ENCODE measurements at regions not wholly inside any gene's neighbourhood (a gene's known extent, or its start where the extent isn't known, plus 50 kb on each side); places are given as distances from the start of the nearest gene placed in this dataset.

DNA sequence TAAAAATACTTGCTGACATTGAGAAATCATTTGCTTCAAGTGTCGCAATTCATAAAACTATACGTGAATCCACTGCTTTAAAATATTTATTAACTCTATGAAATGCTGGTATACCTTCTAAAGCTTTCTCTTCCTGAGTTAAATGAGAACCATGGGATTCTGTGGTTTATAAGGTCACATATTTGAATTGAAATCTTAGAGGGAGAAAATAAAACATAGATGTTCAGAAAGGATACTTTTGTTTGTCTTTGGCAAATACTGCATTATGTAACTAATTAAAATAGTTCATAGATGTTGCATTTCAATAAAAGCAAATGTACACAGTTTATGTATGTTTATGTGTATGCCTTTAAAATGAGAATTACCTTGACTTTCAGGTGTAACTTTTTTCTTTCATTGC is 250.1 kb downstream of the FAM170A start:
- H3K79me2 ChIP-seq: no peaks in the 10 kb centered on the region
- H3K27ac ChIP-seq: no peak overlapping the region
- TF ChIP-seq CTCF (IDR thresholded peaks at IDR 0.05): no peak
- H3K4me3 ChIP-seq (ENCODE audit: low read depth, low read length): no peak overlapping the region
- no peak overlapping the region for H2AFZ ChIP-seq
- no peak overlapping the region for H3K9ac ChIP-seq
- H3K9me3 ChIP-seq (ENCODE audit: control insufficient read depth, low read length): no peaks in the 10 kb centered on the region
- no peaks in the 10 kb centered on the region for H3K36me3 ChIP-seq (ENCODE audit: control insufficient read depth, insufficient read depth, low read length)
- H3K4me1 ChIP-seq: no peaks in the 10 kb centered on the region
- H3K27me3 ChIP-seq (ENCODE audit: control insufficient read depth, insufficient read depth, low read length): no peaks in the 10 kb centered on the region
- H3K4me2 ChIP-seq (ENCODE audit: low read length): no peak overlapping the region

DNA sequence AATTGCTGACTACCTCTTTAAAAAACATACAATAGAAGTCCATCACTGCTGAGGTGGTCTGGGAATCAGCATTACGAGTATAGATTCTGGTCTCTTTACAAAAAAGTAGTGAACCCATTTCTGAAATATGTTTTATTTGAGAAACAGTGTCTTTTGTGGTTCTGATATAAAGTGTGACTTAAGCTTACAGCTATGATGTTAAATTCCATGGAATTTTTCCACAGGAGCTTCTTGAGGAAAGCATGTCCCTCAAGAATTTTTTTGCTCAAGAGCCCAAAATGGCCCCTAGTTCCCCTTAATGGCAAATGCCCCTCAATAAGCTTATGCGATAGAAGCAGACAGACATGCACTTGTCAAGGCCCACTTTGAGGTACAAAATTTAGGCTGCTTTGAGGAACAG is 265.7 kb downstream of the FAM170A start:
- no peak overlapping the region for H3K4me3 ChIP-seq (ENCODE audit: low read depth, low read length)

GRCh38 chr5:119896826-119897536 is 267.6 kb downstream of the FAM170A start:
- Histone ChIP-seq H3K4me3 (ENCODE audit: low read depth, low read length) (no peak overlapping the region), H2AFZ (no peak overlapping the region)

More for the DNA sequence above, 265.7 kb downstream of the FAM170A start:
- Histone ChIP-seq H3K27me3 (ENCODE audit: control insufficient read depth, insufficient read depth, low read length) (no peaks in the 10 kb centered on the region), H3K27ac (no peak overlapping the region), H3K9me3 (ENCODE audit: control insufficient read depth, low read length) (no peaks in the 10 kb centered on the region), H3K9ac (no peak overlapping the region), H2AFZ (no peak overlapping the region), H3K4me2 (ENCODE audit: low read length) (no peak overlapping the region), H3K79me2 (no peaks in the 10 kb centered on the region), H3K36me3 (ENCODE audit: control insufficient read depth, insufficient read depth, low read length) (no peaks in the 10 kb centered on the region), H3K4me1 (no peaks in the 10 kb centered on the region)
- TF ChIP-seq CTCF (IDR thresholded peaks at IDR 0.05): no peak

DNA sequence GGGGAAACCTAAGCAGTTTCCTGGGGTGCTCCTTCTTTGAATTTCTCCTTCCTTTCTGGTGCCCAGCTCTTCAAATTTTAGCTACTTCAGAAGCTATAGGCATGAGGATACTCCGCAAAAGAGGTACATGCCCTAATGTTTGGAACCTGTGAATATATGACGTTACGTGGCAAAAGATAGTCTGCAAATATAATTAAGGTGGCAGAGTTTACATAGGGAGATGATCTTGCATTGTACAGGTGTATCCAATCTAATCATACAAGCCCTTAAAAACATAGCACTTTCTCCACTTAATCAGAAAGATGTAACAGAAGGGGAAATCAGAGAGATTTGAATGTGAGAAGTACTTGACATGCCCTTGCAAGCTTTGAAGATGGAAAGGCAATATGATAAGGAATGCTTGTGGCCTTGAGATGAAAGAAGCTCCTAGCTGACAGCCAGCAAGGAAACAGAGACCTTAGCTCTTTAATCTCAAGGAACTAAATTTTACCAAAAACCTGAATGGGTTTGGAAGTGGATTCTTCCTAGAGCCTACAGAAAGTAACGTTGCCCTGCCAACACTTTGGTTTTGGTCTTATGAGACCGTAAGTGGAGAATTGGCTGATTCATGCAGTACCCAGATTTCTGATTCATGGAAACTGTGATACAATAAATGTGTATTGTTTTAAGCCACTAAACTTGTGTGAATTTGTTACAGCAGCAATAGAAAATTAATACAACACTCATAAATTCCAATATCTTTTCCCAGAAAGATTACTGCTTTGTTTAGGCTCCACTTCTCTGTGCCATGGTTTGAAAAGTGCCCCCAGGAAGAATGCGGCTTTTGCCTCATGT is 268.4 kb downstream of the FAM170A start:
- Histone ChIP-seq H3K9me3 (ENCODE audit: control insufficient read depth, low read length) (no peaks in the 10 kb centered on the region), H3K27ac (no peak overlapping the region), H3K36me3 (ENCODE audit: control insufficient read depth, insufficient read depth, low read length) (no peaks in the 10 kb centered on the region), H3K4me2 (ENCODE audit: low read length) (no peak overlapping the region), H3K27me3 (ENCODE audit: control insufficient read depth, insufficient read depth, low read length) (no peaks in the 10 kb centered on the region), H3K79me2 (no peaks in the 10 kb centered on the region), H2AFZ (no peak overlapping the region), H3K4me3 (ENCODE audit: low read depth, low read length) (no peak overlapping the region), H3K4me1 (no peaks in the 10 kb centered on the region), H3K9ac (no peak overlapping the region)
- no peak for TF ChIP-seq CTCF (IDR thresholded peaks at IDR 0.05)

More at GRCh38 chr5:119896826-119897536, 267.6 kb downstream of the FAM170A start:
- H3K4me2 ChIP-seq (ENCODE audit: low read length): no peak overlapping the region
- no peak overlapping the region for H3K27ac ChIP-seq
- TF ChIP-seq CTCF (IDR thresholded peaks at IDR 0.05): no peak
- no peak overlapping the region for H3K9ac ChIP-seq
- H3K4me1 ChIP-seq: no peaks in the 10 kb centered on the region
- no peaks in the 10 kb centered on the region for H3K27me3 ChIP-seq (ENCODE audit: control insufficient read depth, insufficient read depth, low read length)
- H3K79me2 ChIP-seq: no peaks in the 10 kb centered on the region
- H3K9me3 ChIP-seq (ENCODE audit: control insufficient read depth, low read length): no peaks in the 10 kb centered on the region
- no peaks in the 10 kb centered on the region for H3K36me3 ChIP-seq (ENCODE audit: control insufficient read depth, insufficient read depth, low read length)
